Lower lobe of right lung (tissue), 2 donors: ENCODE measurements at regions not wholly inside any gene's neighbourhood (a gene's known extent, or its start where the extent isn't known, plus 50 kb on each side); places are given as distances from the start of the nearest gene placed in this dataset.

Source experiments
- ATAC-seq, 2 donors: fragments of 200-7000 bp; cut with Tn5 transposase; one replicate each; pipeline ENCODE4 v1.9.1; 2020 to 2022; ENCODE audit warnings: mild to moderate bottlenecking in 2 of 2, moderate library complexity in 2 of 2
- DNase-seq: peaks from one replicate; pipeline ENCODE4 v3.0.0-alpha.2; 2020
- H3K27ac ChIP-seq: fragments of 200-600 bp; one replicate; pipeline ENCODE4 v1.8.0; 2022
- H3K27me3 ChIP-seq: fragments of 200-600 bp; one replicate; pipeline ENCODE4 v1.8.0; 2022; ENCODE audit warnings: low read depth
- H3K36me3 ChIP-seq: fragments of 200-600 bp; one replicate; pipeline ENCODE4 v1.8.0; 2022; ENCODE audit warnings: mild to moderate bottlenecking
- H3K4me1 ChIP-seq: fragments of 200-600 bp; one replicate; pipeline ENCODE4 v1.8.0; 2022
- H3K4me3 ChIP-seq: fragments of 200-600 bp; one replicate; pipeline ENCODE4 v1.8.0; 2022; ENCODE audit warnings: mild to moderate bottlenecking
- H3K9me3 ChIP-seq: fragments of 200-600 bp; one replicate; pipeline ENCODE4 v1.8.0; 2022
- CTCF ChIP-seq: fragments of 200-600 bp; IDR thresholded peaks from one replicate; pipeline ENCODE4 v1.8.0; 2022; ENCODE audit warnings: antibody characterized with exemption, mild to moderate bottlenecking
- intact Hi-C: fragments of 100-400 bp; cut with DNase I; formaldehyde crosslinking; loops from one replicate; pipeline ENCODE4 v1.11.0; 2022
- donor health status: DM: no; HTN: yes; CAD: no; lungs with severe emphysema.

- no peak for TF ChIP-seq CTCF
- peaks cover 4% of the 10 kb centered on the region for H3K9me3 ChIP-seq
- no peak overlapping the region for H3K4me3 ChIP-seq
- H3K27me3 ChIP-seq, result no peaks in the 10 kb centered on the region
- no peak overlapping the region for H3K27ac ChIP-seq
- intact Hi-C loops, result no loop called here
- DNase-seq (no peak), ATAC-seq (no peak)
- no peaks in the 10 kb centered on the region for H3K4me1 ChIP-seq
- no peaks in the 10 kb centered on the region for H3K36me3 ChIP-seq
Observed at GRCh38 chr13:34030782-34031181, 212.8 kb downstream of the RFC3 start.

- intact Hi-C loops, result no loop called here
- no peak overlapping the region for H3K4me3 ChIP-seq
- H3K27me3 ChIP-seq, result no peaks in the 10 kb centered on the region
- peaks cover 4% of the 10 kb centered on the region for H3K9me3 ChIP-seq
- no peaks in the 10 kb centered on the region for H3K4me1 ChIP-seq
- DNase-seq (no peak), ATAC-seq (no peak)
- no peak overlapping the region for H3K27ac ChIP-seq
- no peaks in the 10 kb centered on the region for H3K36me3 ChIP-seq
- TF ChIP-seq CTCF, result no peak
Observed at GRCh38 chr13:34031610-34032009, 213.7 kb downstream of the RFC3 start.

GRCh38 chr13:34034411-34034810 lies 216.5 kb downstream of the RFC3 start:
- no peak for TF ChIP-seq CTCF
- Histone ChIP-seq H3K4me1 (no peaks in the 10 kb centered on the region), H3K36me3 (no peaks in the 10 kb centered on the region), H3K4me3 (no peak overlapping the region), H3K27me3 (no peaks in the 10 kb centered on the region), H3K9me3 (no peaks in the 10 kb centered on the region), H3K27ac (no peak overlapping the region)
- ATAC-seq (no peak), DNase-seq (no peak)
- intact Hi-C loops, result no loop called here

- Histone ChIP-seq H3K27ac (no peak overlapping the region), H3K9me3 (no peaks in the 10 kb centered on the region), H3K4me1 (no peaks in the 10 kb centered on the region), H3K27me3 (no peaks in the 10 kb centered on the region), H3K4me3 (no peak overlapping the region), H3K36me3 (no peaks in the 10 kb centered on the region)
- no peak for TF ChIP-seq CTCF
- intact Hi-C loops, result no loop called here
- ATAC-seq (no peak), DNase-seq (no peak)
Observed at GRCh38 chr13:34035178-34035577, 217.2 kb downstream of the RFC3 start.

GRCh38 chr13:34035676-34036325 lies 217.9 kb downstream of the RFC3 start:
- TF ChIP-seq CTCF, result no peak
- Histone ChIP-seq H3K36me3 (no peaks in the 10 kb centered on the region), H3K4me1 (no peaks in the 10 kb centered on the region), H3K9me3 (no peaks in the 10 kb centered on the region), H3K27me3 (no peaks in the 10 kb centered on the region), H3K4me3 (no peak overlapping the region), H3K27ac (no peak overlapping the region)
- intact Hi-C loops, result no loop called here
- ATAC-seq (no peak), DNase-seq (no peak)
